Head of caudate nucleus (tissue), 42 donors: ENCODE measurements at regions not wholly inside any gene's neighbourhood (a gene's known extent, or its start where the extent isn't known, plus 50 kb on each side); places are given as distances from the start of the nearest gene placed in this dataset.

Experiments
- DNase-seq, 42 donors: peaks; one replicate each; pipeline versions ENCODE4 v3.0.0 to v3.0.0-alpha.2; 2020 to 2021; ENCODE audit warnings: mixed read lengths in 7 of 42
- intact Hi-C: fragments of 100-400 bp; cut with DNase I; formaldehyde crosslinking; loops from one replicate; pipeline ENCODE4 v1.15.0; 2022

DNA sequence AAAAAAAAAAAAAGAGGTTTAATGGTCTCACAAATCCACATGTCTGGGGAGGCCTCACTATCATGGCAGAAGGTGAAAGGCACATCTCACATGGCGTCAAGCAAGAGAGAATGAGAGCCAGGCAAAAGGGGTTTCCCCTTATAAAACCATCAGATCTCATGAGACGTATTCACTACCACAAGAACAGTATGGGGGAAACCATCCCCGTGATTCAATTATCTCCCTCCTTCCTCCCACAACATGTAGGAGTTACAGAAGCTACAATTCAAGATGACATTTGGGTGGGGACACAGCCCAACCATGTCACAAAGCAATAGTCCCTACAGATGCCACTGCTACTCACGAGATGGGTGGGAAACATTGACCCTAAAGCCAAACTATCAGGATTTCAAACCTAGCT lies 392.7 kb upstream of the ID2 start:
- intact Hi-C loops: no loop called here
- DNase-seq: peak in 1 of 42 donors; percentile 17

GRCh38 chr2:8290771-8291352 lies 391.0 kb upstream of the ID2 start:
- intact Hi-C loops: no loop called here

DNA sequence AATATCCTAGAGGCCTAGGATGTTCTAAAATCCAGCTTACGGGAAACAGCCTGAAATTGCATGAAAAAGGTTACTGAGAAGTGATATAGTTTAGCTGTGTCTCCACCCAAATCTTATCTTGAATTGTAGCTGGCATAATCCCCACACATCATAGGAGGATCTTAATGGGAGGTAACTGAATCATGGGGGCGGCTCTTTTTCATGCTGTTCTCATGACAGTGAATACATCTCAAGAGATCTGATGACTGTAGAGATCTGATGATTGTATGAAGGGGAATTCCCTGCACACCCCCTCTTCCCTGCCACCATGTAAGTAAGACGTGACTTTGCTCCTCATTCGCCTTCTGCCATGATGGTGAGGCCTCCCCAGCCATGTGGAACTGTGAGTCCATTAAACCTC lies 385.6 kb upstream of the ID2 start:
- DNase-seq: peak in 22 of 42 donors; percentile 16 to 83 (median 42)
- intact Hi-C loops: no loop called here

More at GRCh38 chr2:8290771-8291352, 391.0 kb upstream of the ID2 start:
- DNase-seq: peak in 1 of 42 donors; percentile 20

DNA sequence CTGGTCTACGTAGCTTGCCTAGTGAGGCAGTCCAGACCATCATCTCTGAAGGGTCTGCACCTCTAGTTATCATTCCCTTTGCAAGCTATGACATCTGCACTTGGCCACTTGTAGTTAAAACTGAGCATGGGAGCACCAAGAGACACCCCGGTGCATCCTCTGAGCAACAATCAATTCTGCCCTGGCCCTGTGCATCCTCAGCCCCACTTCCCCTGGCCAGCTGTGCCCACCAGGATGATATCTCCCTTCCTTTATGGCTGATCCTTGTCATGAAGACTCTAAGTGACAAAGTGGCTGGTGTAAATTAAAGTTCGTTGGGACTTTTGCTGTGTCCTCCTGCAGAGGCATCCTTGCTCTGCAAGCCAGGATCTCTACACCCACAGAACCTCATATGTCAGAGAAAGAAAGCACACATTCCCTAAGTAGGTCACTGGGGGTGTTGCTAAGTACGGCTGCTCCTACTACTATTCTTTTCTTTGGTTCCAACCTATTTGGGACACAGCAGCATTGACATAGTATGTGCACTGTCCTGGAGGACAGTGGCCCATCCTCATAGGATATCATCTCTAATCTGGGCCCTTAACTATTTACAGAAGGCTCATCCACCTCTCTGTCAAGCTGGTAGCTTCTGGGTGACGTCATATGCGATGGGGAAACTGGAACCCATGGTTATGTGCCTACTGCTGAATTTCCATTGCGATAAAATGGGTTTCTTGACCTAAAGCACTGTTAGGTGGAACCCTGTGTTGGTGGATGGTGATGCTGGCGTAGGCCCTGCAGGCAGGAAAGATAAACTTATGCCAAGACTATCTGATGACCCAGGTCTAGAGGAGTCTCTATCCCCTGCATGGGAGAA lies 384.3 kb upstream of the ID2 start:
- intact Hi-C loops: no loop called here
- DNase-seq: peak in 12 of 42 donors; percentile 3 to 79 (median 33)

DNA sequence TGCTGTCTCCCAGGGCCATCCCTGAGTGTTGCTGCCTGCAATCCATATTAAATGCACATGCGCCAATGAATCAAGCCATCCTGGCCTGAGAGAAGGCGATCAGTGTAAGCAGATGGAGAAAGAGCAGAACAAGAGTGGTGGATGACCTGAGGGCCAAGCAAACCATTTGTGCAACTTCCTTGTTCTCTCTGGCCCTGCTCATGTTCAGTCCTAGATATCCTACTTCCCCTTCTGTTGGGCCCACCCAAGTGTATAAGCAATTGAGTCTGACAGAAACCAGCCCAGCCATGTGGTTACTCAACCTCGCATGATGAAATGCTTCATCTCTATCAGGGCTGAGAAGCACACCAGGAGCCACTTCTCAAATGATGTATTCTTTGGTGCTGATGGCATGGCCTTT lies 383.1 kb upstream of the ID2 start:
- DNase-seq: peak in 26 of 42 donors; percentile 11 to 67 (median 39)
- intact Hi-C loops: no loop called here

- intact Hi-C loops: no loop called here
- no peak for DNase-seq
Observed at GRCh38 chr2:8300216-8300615, 381.6 kb upstream of the ID2 start.

- intact Hi-C loops: no loop called here
- DNase-seq: peak in 1 of 42 donors; percentile 16
Observed at GRCh38 chr2:8300905-8301304, 381.0 kb upstream of the ID2 start.

- DNase-seq: peak in 39 of 42 donors; percentile 11 to 79 (median 51)
- intact Hi-C loops: no loop called here
Observed at GRCh38 chr2:8303322-8303832, 378.5 kb upstream of the ID2 start.

DNA sequence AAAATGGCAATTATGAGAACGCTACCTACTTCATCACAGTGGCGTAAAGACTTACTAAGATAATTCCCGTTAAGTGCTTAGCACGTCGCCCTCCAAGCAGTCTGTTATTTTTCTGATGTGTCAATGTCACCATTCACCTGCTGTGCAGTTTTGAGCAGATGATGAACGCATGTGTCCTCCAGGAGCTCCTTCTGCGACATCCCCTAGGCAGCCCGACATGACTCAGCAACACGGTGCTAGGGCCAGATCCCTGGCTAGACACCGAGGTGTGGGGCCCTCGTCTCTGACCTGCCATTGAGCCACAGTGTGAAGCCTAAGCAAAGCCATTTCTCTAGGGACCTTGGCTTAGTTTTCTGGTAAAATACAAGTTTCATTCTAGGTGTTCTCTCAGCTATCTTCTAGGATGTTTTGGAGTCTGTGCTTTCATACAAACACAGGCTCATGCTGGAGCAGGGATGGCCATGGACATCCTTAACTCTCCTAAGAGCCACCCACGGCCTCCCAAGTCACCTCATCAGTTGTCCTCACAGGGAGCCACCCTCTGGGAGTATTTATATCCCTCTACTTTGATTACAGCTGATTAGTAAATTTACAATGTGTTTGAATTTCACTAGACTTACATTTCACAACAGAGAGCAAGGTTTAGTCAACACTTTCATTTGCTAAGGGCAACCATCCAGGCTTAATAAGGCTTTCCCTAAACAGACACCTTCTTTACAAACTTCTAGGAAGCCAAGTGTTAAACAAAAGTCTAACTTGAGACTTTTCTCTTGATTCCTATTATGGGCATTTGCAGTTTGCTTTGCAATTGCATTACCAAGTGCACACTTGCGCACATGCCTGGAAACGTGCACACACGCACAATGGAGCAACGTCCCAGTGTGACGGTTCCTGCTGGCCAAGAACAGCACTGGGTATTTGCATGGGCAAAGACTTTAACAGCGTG lies 376.8 kb upstream of the ID2 start:
- intact Hi-C loops: no loop called here
- DNase-seq: peak in 1 of 42 donors; percentile 25

- peak in 1 of 42 donors; percentile 6 for DNase-seq
- intact Hi-C loops: no loop called here
Observed at GRCh38 chr2:8306530-8307351, 375.1 kb upstream of the ID2 start.

GRCh38 chr2:8307606-8308180 lies 374.2 kb upstream of the ID2 start:
- intact Hi-C loops: no loop called here
- peak in 1 of 42 donors; percentile 13 for DNase-seq

- intact Hi-C loops: no loop called here
- DNase-seq: peak in 1 of 42 donors; percentile 18
Observed at GRCh38 chr2:8309131-8309530, 372.7 kb upstream of the ID2 start.

- intact Hi-C loops: no loop called here
- peak in 1 of 42 donors; percentile 22 for DNase-seq
Observed at GRCh38 chr2:8310557-8311455, 371.1 kb upstream of the ID2 start.

DNA sequence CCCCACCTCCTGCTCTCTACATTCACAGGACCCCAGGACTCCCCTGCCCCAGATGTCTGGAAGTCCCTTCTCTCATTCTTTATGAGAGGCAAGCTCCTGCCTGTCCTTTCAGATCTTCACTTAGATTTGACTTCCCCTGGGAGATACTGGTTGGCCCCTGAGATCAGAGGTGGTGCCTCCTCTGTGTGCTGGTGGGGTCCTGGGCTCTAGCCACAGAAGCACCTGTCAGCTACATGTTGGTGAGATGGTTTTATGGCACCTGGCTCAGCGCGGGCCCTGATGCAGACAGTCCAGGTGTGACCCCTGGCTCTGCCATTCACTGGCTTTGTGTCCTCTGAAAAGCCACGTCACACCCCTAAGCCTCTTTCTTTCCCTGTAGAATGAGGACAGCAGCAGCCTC lies 369.6 kb upstream of the ID2 start:
- intact Hi-C loops: no loop called here
- peak in 1 of 42 donors; percentile 3 for DNase-seq

DNA sequence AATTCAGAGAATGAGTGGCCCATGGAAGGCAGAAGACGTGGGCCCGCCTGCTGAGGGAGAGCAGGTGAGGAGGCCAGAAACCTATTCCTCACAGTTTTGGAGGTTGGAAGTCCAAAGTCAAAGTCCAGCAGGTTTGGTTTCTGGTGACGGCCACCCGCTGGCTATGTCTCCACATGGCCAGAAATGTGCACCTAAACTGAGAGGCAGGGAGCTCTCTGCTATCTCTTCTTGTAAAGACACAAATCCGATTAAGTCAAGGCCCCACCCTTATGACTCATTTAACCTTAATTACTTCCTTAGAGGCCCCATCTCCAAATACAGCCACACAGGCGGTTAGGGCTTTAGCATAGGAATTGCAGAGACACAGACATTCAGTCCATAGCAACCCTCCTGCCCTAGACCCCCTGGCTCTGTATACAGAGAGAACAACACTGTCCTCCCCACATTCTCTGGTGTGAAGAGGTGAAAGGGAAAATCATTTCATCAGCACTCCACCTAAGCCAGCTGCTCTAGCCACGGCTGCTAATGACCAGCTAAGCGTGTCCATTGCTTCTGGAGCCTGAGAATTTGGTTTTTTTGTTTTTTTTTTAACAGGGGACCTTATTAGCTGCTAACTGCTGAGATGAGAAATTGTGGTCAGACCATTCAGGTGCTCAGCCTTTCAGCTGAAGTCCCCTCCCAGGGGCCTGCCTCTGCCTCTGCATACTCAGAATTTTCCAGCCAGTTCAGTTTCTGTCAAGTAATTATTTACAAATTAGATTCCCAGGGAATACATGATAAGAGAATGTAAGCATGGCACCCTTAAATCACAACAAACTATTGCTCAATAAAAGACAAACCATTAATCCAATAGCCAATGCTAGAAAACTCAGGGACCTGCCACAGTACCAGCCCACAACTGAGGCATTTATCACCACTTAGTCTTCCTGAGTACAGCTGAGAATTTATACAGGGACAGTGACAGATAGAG lies 368.7 kb upstream of the ID2 start:
- DNase-seq: peak in 2 of 42 donors; percentile 14 to 20
- intact Hi-C loops: no loop called here

DNA sequence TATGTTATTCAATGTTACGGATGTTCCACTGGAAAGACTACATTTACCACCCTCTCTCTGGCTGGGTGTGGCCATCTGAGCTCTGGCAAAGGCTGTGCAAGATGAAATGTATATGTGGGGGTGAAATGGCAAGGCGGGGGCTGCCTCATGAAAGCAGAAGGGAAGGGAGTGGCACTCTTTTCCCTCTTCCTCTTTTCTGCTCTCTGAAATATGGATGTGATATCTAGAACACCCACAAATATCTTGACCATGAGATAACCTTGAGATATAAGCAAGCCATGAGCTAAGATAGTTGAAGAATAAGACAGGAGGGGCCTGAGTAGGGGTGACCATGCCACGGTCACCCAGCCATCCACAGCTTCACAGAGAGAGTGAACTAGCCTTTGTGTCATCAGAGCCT lies 367.8 kb upstream of the ID2 start:
- no peak for DNase-seq
- intact Hi-C loops: no loop called here
